Omental fat pad (tissue), 3 donors: ENCODE measurements at regions not wholly inside any gene's neighbourhood (a gene's known extent, or its start where the extent isn't known, plus 50 kb on each side); places are given as distances from the start of the nearest gene placed in this dataset.

Source experiments
- ATAC-seq: fragments of 150-250 bp; one replicate; pipeline ENCODE4 v1.9.1; 2016; ENCODE audit warnings: mild to moderate bottlenecking, moderate library complexity; ENCODE audit not compliant: low FRiP score
- DNase-seq: peaks from one replicate; pipeline ENCODE4 v3.0.0-alpha.2; 2019; ENCODE audit warnings: low spot score
- TF ChIP-seq, protein P1 (sequence below), 3 donors: fragments of 450-650 bp; IDR thresholded peaks; one replicate each; pipeline ENCODE4 v1.5.1; 2016 to 2017; ENCODE audit warnings: antibody characterized with exemption in 3 of 3, mild to moderate bottlenecking in 3 of 3, moderate library complexity in 2 of 3

GRCh38 chr4:19961091-19961490 lies 290.6 kb upstream of the SLIT2 start:
- DNase-seq (no peak), ATAC-seq (no peak)
- TF ChIP-seq, protein P1, sequence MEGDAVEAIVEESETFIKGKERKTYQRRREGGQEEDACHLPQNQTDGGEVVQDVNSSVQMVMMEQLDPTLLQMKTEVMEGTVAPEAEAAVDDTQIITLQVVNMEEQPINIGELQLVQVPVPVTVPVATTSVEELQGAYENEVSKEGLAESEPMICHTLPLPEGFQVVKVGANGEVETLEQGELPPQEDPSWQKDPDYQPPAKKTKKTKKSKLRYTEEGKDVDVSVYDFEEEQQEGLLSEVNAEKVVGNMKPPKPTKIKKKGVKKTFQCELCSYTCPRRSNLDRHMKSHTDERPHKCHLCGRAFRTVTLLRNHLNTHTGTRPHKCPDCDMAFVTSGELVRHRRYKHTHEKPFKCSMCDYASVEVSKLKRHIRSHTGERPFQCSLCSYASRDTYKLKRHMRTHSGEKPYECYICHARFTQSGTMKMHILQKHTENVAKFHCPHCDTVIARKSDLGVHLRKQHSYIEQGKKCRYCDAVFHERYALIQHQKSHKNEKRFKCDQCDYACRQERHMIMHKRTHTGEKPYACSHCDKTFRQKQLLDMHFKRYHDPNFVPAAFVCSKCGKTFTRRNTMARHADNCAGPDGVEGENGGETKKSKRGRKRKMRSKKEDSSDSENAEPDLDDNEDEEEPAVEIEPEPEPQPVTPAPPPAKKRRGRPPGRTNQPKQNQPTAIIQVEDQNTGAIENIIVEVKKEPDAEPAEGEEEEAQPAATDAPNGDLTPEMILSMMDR (IDR thresholded peaks at IDR 0.05), result no peak

DNA sequence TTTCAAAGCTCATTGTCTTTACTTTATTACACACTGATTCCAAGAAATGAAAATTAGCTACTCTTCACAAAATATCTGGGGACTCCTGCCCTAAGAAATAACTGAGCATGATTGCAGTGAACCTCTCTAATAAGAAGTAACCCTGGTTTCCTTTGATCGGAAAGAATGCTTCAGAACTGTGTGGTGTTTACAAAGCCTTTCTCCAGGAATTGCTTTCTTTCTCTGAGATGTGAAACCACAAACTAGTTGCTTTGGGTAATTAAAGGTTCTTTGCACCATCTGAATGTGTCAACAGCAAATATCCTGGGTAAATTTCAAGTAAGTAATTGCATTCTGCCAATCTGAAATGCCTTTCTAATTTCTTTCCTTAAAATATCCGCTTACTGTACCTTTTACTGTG lies 292.9 kb upstream of the SLIT2 start:
- TF ChIP-seq, protein P1 (IDR thresholded peaks at IDR 0.05), result no peak
- DNase-seq (no peak), ATAC-seq (no peak)

DNA sequence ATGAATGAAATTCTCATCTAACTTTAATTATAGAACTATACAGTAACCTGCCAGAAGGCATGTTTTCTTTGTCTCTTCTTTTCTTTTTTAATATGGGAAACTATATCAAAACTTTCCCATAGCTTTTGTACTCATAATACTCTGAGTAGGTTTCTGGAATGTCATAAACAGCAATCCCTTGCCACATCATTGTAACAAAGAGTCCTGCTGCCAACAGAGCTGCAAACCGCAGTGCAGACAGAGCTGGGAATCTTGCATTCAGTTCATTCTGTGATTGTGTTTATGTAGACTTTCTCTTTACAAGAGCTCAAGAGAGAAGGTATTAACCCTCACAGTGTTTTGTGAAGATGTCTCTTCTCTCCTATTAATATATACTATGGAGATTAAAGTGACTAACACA lies 304.4 kb upstream of the SLIT2 start:
- ATAC-seq, result no peak
- TF ChIP-seq, protein P1 (IDR thresholded peaks at IDR 0.05), result no peak
- no peak for DNase-seq

- TF ChIP-seq, protein P1 (IDR thresholded peaks at IDR 0.05), result no peak
- DNase-seq, result no peak
- ATAC-seq, result no peak
Measured at GRCh38 chr4:19945979-19946380, 305.7 kb upstream of the SLIT2 start.

- DNase-seq, result no peak
- ATAC-seq, result no peak
Measured at GRCh38 chr4:19945501-19945900, 306.2 kb upstream of the SLIT2 start.

DNA sequence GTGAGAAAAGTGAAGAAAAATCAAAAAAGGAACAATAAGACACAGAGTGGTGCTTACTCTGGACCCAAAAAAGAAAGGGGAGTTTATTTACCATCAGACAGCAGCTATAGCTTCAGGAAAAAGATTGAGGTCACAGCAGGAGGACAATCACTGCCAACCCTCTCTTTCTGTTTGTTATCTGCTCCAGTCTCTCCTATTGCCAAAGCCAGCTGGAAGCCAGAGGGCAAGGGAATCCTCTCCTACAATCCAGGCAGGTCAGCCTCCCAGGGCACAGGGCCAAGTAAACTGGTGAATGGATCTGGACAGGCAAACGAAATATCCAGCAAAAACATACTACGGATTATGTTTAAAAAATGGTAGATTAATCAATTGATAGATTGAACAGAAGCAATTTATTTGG lies 306.9 kb upstream of the SLIT2 start:
- DNase-seq, result no peak
- no peak for ATAC-seq
- TF ChIP-seq, protein P1 (IDR thresholded peaks at IDR 0.05), result no peak

More at GRCh38 chr4:19945501-19945900, 306.2 kb upstream of the SLIT2 start:
- TF ChIP-seq, protein P1 (IDR thresholded peaks at IDR 0.05), result no peak

- no peak for ATAC-seq
- TF ChIP-seq, protein P1 (IDR thresholded peaks at IDR 0.05), result no peak
- no peak for DNase-seq
Measured at GRCh38 chr4:19944251-19944650, 307.5 kb upstream of the SLIT2 start.
